Right renal pelvis (tissue), 4 donors: ENCODE measurements at regions not wholly inside any gene's neighbourhood (a gene's known extent, or its start where the extent isn't known, plus 50 kb on each side); places are given as distances from the start of the nearest gene placed in this dataset.

Experiments
- DNase-seq, 4 donors: peaks; one replicate each; pipeline ENCODE4 v3.0.0-alpha.2; 2013; ENCODE audit warnings: low read depth in 4 of 4, low spot score in 3 of 4, missing footprints in 1 of 4

DNA sequence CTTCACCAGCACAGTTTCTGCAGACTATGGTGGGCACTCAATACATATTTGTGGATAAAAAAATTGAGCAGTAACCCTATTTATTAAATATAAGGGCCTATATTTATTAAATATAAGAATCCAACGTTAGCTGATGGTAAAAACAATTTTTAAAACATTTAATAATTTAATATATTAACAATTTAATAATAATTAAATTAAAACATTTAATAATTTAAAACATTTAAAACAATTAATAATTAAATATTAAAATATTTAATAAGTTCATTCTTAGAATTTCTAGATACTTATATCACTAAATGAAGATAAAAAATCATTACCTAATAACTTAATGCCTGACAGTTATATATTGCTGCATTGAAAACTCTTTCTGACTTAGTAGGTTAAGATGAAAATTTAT lies 880.2 kb upstream of the EPHA6 start:
- no peak for DNase-seq

DNA sequence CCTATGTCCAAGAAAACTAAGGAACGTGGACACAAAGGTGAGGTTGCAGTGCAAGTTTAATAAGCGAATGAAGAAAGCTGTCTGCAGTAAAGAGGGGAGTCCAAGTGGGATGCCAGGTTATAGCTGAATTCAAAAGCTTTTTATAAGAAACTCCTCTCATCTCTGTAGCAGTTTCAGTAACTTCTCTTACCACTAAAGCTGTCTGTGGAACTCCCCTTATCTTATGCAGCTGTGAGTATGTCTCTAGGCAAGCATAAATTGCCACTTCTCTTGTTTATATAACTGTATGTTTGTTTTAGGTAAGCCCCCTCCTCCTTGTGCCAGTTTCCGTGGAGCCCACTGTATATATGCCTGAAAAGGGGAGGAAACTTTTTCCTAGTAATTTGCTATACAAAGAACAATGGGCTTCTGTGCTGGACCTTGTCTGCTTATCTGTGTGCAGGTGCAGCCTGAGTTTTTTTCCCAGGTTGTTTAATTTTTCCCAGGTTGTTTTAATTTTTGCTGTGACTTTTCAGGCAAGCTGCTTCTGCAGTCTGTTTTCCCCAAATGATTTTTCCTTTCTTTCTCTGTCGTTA lies 875.1 kb upstream of the EPHA6 start:
- DNase-seq, result no peak

DNA sequence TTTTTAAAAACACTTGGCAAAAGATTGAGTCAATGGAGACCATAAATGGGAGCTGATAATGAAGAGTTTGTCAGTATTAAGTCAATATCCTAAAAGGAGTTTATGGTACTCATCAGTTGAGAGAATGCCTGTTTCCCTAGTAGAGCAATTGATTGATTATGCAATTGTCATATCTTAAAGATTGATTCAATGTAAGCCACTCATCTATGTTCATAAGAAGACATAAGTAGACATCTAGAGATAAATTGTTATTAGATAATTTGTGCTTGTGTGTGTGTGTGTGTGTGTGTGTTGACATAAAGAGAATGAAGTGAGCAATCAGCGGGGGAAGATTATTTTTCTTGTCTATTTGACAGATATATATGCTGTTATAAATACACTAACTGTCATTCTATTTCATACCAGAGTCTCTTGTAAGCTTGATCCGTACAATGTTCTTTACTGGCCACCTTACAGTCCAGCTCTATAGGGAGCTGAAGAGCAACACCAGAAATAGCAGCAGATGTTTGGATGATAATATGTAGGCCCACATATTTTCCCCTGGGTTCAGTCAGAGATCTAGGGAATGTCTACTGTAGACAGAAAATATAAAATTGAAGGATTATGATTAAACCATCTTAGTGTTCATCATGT lies 848.6 kb upstream of the EPHA6 start:
- DNase-seq, result no peak

DNA sequence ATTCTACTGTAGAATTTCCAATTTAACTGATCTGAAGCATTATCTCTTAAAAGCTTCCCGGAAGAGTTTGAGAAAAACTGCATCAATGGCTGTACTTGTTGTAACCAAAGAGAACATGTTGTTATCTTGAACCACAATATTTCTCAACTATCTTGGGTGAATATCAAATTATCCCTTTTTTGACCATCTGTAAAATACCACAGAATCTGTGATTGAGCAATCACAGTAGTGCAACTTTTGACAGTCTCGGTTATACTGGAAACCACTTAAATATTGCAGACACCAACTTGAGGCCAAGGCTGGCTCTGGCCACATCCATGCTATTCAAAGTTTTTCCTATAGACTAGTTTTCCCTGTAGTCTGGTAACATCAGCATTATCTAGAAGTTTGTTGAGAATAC lies 842.8 kb upstream of the EPHA6 start:
- DNase-seq, result no peak

DNA sequence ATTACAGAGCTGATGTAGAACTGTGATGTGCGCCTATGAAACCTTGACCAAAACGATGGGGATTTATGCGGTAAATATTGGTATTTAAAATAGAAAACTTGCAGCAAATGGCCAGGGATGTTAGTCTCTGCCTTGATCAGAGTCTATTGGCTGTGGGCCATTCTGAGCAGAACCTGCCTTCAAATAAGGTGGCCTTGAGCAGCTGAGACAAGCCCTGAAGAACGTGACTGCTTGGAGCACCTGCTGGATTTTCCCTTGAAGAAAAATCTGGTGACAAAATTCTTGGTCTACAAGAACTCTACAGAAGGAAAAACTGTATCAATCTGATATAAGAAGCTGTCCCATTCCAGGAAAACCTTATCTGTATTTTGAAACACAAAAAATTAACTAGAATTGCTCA lies 820.1 kb upstream of the EPHA6 start:
- DNase-seq, result no peak

DNA sequence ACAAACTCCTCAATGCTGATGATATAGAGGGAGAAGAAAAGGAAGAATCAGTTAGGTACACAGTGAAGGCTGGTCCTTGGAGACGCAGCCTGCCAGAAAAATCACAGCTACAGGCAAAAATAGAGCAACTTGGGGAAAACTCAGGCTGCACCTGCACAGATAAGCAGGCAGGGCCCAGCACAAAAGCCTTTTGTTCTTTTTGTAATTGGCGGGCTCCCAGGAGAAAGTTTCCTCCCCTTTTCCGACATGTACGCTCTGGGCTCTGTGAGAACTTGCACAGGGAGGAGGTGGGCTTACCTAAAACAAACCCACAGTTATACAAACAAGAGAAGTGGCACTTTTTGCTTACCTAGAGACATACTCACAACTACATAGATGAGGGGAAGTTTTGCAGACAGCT lies 813.4 kb upstream of the EPHA6 start:
- DNase-seq, result no peak

DNA sequence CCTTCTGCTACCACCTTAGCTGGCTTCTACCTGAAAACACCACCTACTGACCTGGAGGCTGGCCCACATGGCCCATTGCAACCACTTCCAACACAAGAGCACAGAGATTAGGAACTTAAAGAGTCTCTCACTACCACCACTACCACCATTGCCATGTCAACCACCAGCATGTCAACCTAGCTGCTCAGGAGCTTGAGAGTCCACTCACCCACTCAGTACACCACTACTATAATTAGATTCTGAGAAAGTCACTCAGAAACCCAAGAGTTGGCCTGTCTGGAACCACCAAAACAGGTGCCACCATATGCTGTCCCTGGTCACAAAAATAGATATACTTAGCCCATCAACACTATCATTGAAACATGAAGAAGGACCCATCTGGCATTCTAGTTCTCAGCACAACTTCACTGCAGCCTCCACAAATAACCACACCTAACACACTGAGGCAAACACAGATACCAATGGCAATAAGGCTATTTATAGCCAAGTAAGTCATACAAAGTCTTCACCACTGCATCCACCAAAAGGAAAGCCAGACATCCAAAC lies 806.7 kb upstream of the EPHA6 start:
- no peak for DNase-seq

DNA sequence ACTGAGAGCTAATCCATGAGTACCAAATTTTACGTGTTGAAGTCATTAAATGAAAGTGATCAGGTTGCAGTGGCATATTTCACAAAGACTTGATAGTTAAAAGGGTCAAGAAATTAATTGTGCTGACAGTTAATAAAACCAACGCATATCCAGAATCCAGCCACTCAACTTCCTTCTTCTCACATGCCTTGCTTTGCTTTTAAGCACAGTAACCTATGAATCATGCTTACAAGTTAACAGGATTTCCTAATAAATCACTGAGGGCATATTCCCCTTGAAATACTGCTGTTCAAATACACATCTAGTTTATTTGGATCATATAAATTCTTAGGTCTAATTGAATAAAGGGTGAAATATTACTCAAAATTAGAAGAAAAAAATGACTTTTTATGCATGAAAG lies 801.5 kb upstream of the EPHA6 start:
- DNase-seq, result no peak

DNA sequence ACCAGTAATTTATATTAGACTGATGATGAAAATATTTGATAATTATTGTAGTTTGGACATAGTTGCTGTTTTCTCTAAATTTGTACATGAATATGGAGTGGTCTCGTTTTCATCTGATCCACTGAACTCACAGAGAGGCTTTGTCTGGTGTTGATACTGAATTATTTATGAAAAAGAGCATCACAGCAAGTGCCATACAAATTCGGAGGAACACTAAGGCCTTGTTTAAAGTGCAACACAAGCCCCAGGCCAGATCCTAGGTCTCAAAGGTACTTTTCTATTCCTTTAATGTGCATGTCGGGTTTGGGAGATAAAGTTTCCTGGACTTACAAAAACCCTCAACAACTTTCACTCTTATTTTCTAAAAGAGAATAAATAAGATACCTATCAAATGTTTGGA lies 796.8 kb upstream of the EPHA6 start:
- no peak for DNase-seq

DNA sequence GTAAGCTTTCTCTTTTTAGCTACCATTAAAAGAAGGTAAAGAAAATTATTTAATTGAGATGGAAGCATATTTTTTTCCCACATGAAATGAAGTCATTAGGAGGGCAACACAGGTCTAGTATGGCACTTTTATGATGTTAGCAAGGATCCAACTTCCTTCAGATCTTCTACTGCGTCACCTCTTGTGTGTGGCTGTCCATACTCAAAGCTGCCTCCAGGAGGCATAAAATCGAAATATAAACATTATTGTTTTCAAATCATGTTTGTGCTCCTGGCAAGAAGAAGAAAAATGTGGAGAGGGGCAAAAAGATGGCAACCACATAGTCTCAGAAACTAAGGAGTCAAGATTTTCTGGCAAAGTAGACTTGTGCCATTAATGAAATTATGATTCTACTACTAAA lies 791.7 kb upstream of the EPHA6 start:
- DNase-seq, result no peak

DNA sequence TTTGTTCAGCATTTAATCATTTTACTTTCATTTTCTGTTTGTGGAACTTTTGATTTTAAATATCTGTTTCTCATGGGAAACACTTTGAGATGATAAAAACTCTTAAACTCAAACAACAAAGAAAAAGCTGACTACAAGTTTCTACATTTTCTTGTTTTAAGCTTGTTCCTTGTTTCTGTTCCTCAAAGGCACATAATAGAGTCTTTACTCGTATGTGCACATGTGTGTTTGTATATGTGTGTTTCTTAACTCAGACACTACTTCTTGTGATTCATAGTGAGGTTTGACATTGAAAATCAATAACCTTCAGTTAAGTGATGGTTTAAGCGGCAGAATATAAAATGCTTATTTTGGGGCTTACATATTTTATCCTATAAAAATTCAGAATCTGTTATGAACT lies 786.7 kb upstream of the EPHA6 start:
- DNase-seq, result no peak

DNA sequence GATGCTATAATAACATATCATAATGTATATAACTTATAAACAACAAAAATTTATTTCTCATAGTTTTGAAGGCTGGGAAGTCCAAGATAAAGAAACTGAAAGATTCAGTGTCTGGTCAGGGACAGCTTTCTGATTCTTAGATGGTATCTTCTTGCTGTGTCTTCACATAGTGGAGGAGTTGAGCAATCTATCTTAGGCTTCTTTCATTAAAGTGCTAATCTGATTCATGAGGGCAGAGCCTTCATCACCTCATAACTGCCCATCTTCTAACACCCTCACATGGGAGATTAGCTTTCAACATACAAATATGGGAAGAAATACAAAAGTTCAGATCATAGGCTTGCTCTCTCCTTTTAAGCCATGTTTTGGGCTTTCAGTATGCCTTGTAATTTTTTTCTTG lies 774.8 kb upstream of the EPHA6 start:
- no peak for DNase-seq

DNA sequence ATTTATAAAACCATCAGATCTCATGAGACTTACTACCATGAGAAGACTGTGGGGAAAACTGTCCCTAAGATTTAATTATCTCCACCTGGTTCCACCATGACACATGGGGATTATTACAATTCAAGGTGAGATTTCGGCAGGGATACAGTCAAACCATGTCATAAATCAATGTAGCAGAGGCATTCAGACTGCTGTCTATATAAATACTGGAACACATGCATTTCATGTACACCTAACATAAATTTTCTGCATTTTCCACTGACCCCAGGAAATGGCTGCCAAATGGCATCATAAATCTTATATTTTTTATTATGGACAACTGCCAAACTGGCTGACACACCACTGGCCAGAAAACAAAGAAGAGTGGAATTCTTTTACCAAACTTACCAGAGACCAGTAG lies 755.1 kb upstream of the EPHA6 start:
- DNase-seq, result no peak

DNA sequence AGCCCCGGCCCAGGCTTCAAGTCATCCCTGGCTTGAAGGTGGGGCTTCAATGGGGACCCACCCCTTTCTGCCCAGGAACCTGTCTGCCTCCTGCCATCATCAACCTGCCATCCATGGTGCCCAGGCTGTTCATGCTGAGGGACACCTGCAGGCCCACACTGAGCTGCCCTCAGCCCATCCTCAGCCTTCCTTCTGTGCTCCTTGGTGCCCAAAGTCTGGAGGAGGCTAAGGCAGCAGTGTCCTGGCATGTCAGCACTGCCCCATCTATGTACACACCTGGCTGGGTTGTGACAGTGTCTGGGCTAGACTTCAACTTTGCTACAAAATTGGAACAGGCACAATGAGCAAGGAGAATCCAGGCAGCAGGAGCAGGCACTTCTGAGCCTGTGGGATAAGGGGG lies 745.3 kb upstream of the EPHA6 start:
- DNase-seq, result no peak

DNA sequence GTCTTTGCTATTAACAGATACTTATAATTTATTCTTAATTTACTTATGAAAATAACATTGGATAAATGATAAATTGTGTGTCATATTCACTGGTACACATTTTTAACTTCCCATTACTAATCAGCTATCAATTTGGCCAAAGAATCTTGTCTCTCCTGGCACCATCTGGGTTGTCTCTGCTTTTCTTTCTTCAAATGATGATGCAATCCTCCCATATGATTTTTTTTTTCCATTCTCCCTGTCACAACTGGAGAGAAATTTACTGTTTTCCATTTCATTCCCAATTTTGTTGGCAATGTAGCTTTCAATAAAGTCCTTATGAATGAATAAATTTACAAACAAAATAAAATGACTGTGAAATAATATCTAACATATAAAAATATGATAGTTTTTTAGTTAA lies 743.7 kb upstream of the EPHA6 start:
- no peak for DNase-seq

DNA sequence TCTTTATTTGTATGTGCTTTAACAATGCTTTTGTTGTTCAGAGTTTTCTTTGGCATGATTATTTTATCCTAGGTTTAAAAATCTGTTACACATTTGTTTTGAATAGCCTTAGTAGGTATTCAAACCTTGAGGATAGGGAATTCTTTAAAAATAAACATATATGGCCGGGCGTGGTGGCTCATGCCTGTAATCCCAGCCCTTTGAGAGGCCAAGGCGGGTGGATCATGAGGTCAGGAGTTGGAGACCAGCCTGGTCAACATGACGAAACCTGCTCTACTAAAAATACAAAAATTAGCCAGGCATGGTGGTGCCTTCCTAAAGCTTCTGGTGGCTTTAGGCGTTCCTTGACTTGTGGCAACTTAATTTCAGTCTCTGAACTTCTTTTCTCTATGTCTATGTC lies 743.3 kb upstream of the EPHA6 start:
- DNase-seq, result no peak

DNA sequence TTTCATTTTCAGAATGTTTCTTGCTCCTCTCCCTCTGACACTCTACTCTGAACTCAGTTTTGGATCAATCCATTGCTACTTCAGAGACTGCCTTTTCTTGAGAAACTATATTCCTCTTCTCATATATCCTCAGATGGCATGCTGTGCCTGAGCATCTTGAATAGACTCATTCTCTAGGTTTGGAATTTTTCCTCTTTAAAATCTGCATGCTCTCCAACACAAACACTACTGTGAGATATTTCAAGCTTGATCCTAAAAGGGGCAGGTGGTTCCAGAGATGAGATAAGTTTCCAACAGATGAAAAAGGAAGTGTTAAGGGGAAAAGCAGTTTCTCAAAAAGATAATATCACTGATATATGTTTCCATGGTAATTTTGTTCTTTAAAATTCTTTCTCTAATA lies 742.2 kb upstream of the EPHA6 start:
- no peak for DNase-seq

DNA sequence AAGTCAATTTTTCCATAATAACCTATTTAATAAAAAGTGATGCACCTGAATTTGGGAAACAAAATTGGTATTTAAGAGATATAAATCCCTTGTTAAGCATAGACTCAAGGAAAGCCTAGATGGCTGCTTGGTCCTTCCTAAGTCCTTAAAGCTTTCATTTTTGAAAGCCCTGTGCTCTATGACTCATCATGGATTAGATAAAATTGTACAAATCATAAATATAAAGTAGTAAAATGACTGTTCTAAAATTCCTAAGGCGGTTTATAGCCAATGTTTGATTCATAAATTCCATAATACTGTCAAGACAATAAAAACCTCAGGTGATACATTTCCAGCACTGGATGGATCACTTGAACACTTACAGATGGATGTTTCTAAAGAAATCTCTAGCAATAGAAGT lies 730.8 kb upstream of the EPHA6 start:
- no peak for DNase-seq

DNA sequence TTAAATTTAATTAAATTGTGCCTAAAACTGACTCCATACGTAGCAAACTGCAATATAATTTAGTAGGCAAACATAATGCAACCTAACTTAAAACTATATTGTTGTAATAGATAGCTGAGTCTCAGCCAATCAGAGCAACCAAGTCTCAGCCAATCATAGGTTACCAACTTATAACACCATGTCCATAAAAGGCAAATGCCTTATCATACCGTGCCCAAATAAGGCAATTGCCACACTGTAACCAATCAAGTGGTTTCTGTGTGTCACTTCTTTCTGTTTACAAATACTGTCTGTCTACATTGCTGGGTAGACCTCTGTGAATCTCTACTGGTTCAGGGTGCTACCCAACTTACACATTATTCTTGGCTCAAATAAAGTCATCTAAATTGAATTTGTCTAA lies 728.4 kb upstream of the EPHA6 start:
- no peak for DNase-seq

DNA sequence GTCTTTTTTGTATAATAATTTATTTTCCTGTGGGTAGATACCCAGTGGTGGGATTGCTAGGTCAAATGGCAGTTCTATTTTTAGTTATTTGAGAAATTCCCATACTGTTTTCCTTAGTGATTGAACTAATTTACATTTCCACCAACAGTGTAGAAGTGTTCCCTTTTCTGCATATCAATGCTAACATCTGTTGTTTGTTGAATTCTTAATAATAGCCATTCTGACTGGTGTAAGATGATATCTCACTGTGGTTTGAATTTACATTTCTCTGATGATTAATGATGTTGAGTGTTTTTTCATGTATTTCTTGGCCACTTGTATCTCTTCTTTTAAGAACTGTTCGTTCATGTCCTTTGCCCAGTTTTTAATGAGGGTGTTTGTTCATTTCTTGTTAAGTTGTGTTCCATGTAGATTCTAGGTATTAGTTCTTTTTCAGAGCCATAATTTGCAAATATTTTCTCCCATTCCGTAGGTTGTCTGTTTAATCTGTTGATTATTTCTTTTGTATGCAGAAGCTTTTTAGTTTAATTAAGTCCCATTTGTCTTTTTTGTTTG lies 713.3 kb upstream of the EPHA6 start:
- no peak for DNase-seq

DNA sequence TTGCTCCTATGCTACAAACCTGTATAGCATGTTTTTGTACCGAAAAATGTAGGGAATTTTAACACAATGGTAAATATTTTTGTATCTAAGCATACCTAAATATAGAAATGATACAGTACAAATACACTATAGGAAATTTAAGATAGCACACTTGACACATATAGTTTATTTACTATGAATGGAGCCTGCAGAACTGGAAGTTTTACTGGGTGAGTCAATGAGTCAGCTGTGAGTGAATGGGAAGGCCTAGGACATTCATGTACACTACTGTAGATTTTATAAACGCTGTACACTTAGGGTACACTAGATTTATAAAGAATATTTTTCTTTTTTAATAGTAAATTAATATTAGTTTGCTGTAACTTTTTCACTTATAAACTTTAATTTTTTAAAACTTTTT lies 707.7 kb upstream of the EPHA6 start:
- no peak for DNase-seq
